ENCODE measurements at regions not wholly inside any gene's neighbourhood (a gene's known extent, or its start where the extent isn't known, plus 50 kb on each side); places are given as distances from the start of the nearest gene placed in this dataset.

- Histone ChIP-seq H3K27ac (replicated peaks in 1 of 4) (no peak overlapping the region), H3K36me3 (no peaks in the 10 kb centered on the region), H3K27me3 (peaks cover 0 to 22% (median 0%) of the 10 kb centered on the region in 4 donors), H3K9me3 (no peaks in the 10 kb centered on the region), H3K4me3 (no peak overlapping the region), H3K4me1 (no peaks in the 10 kb centered on the region)
- intact Hi-C loops (cut with DNase I) = no loop called here
- DNase-seq (ENCODE audit: extremely low spot score) = no peak
- WGBS = 91% methylated on average over 3 of the region's 3 CpGs
- no peak for TF ChIP-seq CTCF (IDR thresholded peaks at IDR 0.05)
- TF ChIP-seq EP300 (IDR thresholded peaks at IDR 0.05) = no peak
- TF ChIP-seq POLR2A (IDR thresholded peaks at IDR 0.05; ENCODE audit: low read depth) = no peak
- no peak for TF ChIP-seq POLR2AphosphoS5 (IDR thresholded peaks at IDR 0.05)
These were observed 85.4 kb upstream of the LYZL1 start for GRCh38 chr10:29203432-29203831.

- TF ChIP-seq POLR2AphosphoS5 (IDR thresholded peaks at IDR 0.05) = no peak
- no peak for TF ChIP-seq EP300 (IDR thresholded peaks at IDR 0.05)
- TF ChIP-seq POLR2A (IDR thresholded peaks at IDR 0.05; ENCODE audit: low read depth) = no peak
- TF ChIP-seq CTCF (IDR thresholded peaks at IDR 0.05) = no peak
- H3K9me3 ChIP-seq = peaks cover 0 to 5% (median under 1%) of the 10 kb centered on the region in 4 donors
- H3K4me3 ChIP-seq = no peak overlapping the region
- H3K27me3 ChIP-seq = peaks cover 0 to 22% (median 0%) of the 10 kb centered on the region in 4 donors
- no peaks in the 10 kb centered on the region for H3K4me1 ChIP-seq
- intact Hi-C loops (cut with DNase I) = no loop called here
- no peaks in the 10 kb centered on the region for H3K36me3 ChIP-seq
- DNase-seq (ENCODE audit: extremely low spot score) = no peak
- WGBS = 70% methylated on average over 7 of the region's 7 CpGs
- H3K27ac ChIP-seq (replicated peaks in 1 of 4) = no peak overlapping the region
These were observed 84.6 kb upstream of the LYZL1 start for GRCh38 chr10:29204070-29204800.

- intact Hi-C loops (cut with DNase I) = no loop called here
- TF ChIP-seq POLR2AphosphoS5 (IDR thresholded peaks at IDR 0.05) (no peak), EP300 (IDR thresholded peaks at IDR 0.05) (no peak), POLR2A (IDR thresholded peaks at IDR 0.05; ENCODE audit: low read depth) (no peak), CTCF (IDR thresholded peaks at IDR 0.05) (no peak)
These were observed 83.1 kb upstream of the LYZL1 start for GRCh38 chr10:29205787-29206186.

GRCh38 chr10:29208845-29209244, 80.0 kb upstream of the LYZL1 start:
- Histone ChIP-seq H3K4me1 (no peaks in the 10 kb centered on the region), H3K27ac (replicated peaks in 1 of 4) (no peak overlapping the region), H3K27me3 (peaks cover 0 to 22% (median 0%) of the 10 kb centered on the region in 4 donors), H3K4me3 (no peak overlapping the region), H3K36me3 (no peaks in the 10 kb centered on the region), H3K9me3 (peaks cover 0 to 21% (median 6%) of the 10 kb centered on the region in 4 donors)
- no peak for DNase-seq (ENCODE audit: extremely low spot score)
- intact Hi-C loops (cut with DNase I) = no loop called here
- TF ChIP-seq POLR2A (IDR thresholded peaks at IDR 0.05; ENCODE audit: low read depth) (no peak), CTCF (IDR thresholded peaks at IDR 0.05) (no peak), EP300 (IDR thresholded peaks at IDR 0.05) (no peak), POLR2AphosphoS5 (IDR thresholded peaks at IDR 0.05) (no peak)
- 54% methylated on average over 2 of the region's 2 CpGs for WGBS

More at GRCh38 chr10:29205787-29206186, 83.1 kb upstream of the LYZL1 start:
- Histone ChIP-seq H3K27ac (replicated peaks in 1 of 4) (no peak overlapping the region), H3K9me3 (peaks cover 0 to 21% (median 6%) of the 10 kb centered on the region in 4 donors), H3K36me3 (no peaks in the 10 kb centered on the region), H3K27me3 (peaks cover 0 to 22% (median 0%) of the 10 kb centered on the region in 4 donors), H3K4me3 (no peak overlapping the region), H3K4me1 (no peaks in the 10 kb centered on the region)
- no peak for DNase-seq (ENCODE audit: extremely low spot score)
- WGBS = 41% methylated on average over 5 of the region's 5 CpGs
